ENCODE measurements at regions not wholly inside any gene's neighbourhood (a gene's known extent, or its start where the extent isn't known, plus 50 kb on each side); places are given as distances from the start of the nearest gene placed in this dataset.
A peak's percentile ranks its signal among the peaks of the same experiment; 100 is the strongest.

- peak; percentile 35 for DNase-seq (ENCODE audit: low spot score)
Observed at GRCh38 chr20:40808936-40809335, 119.9 kb upstream of the MAFB start.

- DNase-seq (ENCODE audit: low spot score), result no peak
Observed at GRCh38 chr20:40809361-40809760, 120.3 kb upstream of the MAFB start.

- no peak for DNase-seq (ENCODE audit: low spot score)
Observed at GRCh38 chr20:40810332-40811000, 121.4 kb upstream of the MAFB start.

GRCh38 chr20:40811004-40811403 lies 122.0 kb upstream of the MAFB start:
- DNase-seq (ENCODE audit: low spot score), result no peak

- DNase-seq (ENCODE audit: low spot score), result no peak
Observed at GRCh38 chr20:40811660-40812414, 122.8 kb upstream of the MAFB start.

GRCh38 chr20:40812415-40812925 lies 123.4 kb upstream of the MAFB start:
- DNase-seq (ENCODE audit: low spot score), result no peak

- no peak for DNase-seq (ENCODE audit: low spot score)
Observed at GRCh38 chr20:40813029-40813431, 124.0 kb upstream of the MAFB start.

GRCh38 chr20:40813708-40814630 lies 124.9 kb upstream of the MAFB start:
- DNase-seq (ENCODE audit: low spot score), result no peak

GRCh38 chr20:40814631-40814960 lies 125.6 kb upstream of the MAFB start:
- no peak for DNase-seq (ENCODE audit: low spot score)

GRCh38 chr20:40815156-40816038 lies 126.4 kb upstream of the MAFB start:
- no peak for DNase-seq (ENCODE audit: low spot score)

- no peak for DNase-seq (ENCODE audit: low spot score)
Observed at GRCh38 chr20:40816039-40816352, 127.0 kb upstream of the MAFB start.

GRCh38 chr20:40821429-40821828 lies 132.4 kb upstream of the MAFB start:
- no peak for DNase-seq (ENCODE audit: low spot score)

GRCh38 chr20:40826699-40827098 lies 137.7 kb upstream of the MAFB start:
- DNase-seq (ENCODE audit: low spot score), result no peak

GRCh38 chr20:40835321-40835720 lies 146.3 kb upstream of the MAFB start:
- no peak for DNase-seq (ENCODE audit: low spot score)

- DNase-seq (ENCODE audit: low spot score), result no peak
Observed at GRCh38 chr20:40838509-40838908, 149.5 kb upstream of the MAFB start.

- no peak for DNase-seq (ENCODE audit: low spot score)
Observed at GRCh38 chr20:40843251-40843650, 154.2 kb upstream of the MAFB start.

GRCh38 chr20:40844332-40844731 lies 155.3 kb upstream of the MAFB start:
- no peak for DNase-seq (ENCODE audit: low spot score)

GRCh38 chr20:40848096-40848495 lies 159.1 kb upstream of the MAFB start:
- no peak for DNase-seq (ENCODE audit: low spot score)

- DNase-seq (ENCODE audit: low spot score), result no peak
Observed at GRCh38 chr20:40848526-40848925, 159.5 kb upstream of the MAFB start.

GRCh38 chr20:40849456-40849855 lies 160.4 kb upstream of the MAFB start:
- no peak for DNase-seq (ENCODE audit: low spot score)

GRCh38 chr20:40851051-40851450 lies 162.0 kb upstream of the MAFB start:
- DNase-seq (ENCODE audit: low spot score), result no peak

- no peak for DNase-seq (ENCODE audit: low spot score)
Observed at GRCh38 chr20:40855269-40855668, 166.2 kb upstream of the MAFB start.

All from ecto neural progenitor cell (in vitro differentiated cells).